ENCODE measurements at regions not wholly inside any gene's neighbourhood (a gene's known extent, or its start where the extent isn't known, plus 50 kb on each side); places are given as distances from the start of the nearest gene placed in this dataset.
"Not testable (repeated sequence)": the region's sequence is repeated elsewhere in the genome, so short reads cannot be mapped to it uniquely, and the experiment has no call there.

- H3K4me2 ChIP-seq (ENCODE audit: extremely low read depth, insufficient read depth, low read length): not testable (repeated sequence)
These were observed 64.5 kb upstream of the HTR1E start for GRCh38 chr6:86872810-86873209.

GRCh38 chr6:86871681-86872080 lies 65.6 kb upstream of the HTR1E start:
- H2AFZ ChIP-seq (ENCODE audit: low read length): no peak overlapping the region
- H3K27ac ChIP-seq (ENCODE audit: insufficient read depth, low read length): no peak overlapping the region
- no peak overlapping the region for H3K4me3 ChIP-seq (replicated peaks in 1 of 4; ENCODE audit: control extremely low read depth in 1 of 4, insufficient read depth in 1 of 4, low read depth in 3 of 4, low read length in 4 of 4)
- H4K20me1 ChIP-seq (ENCODE audit: control insufficient read depth, extremely low read depth, insufficient read depth, low read length): no peaks in the 10 kb centered on the region
- no peak overlapping the region for H3K4me2 ChIP-seq (ENCODE audit: extremely low read depth, insufficient read depth, low read length)
- no peak overlapping the region for H3K9ac ChIP-seq (ENCODE audit: insufficient read depth, low read length)
- H3K79me2 ChIP-seq (ENCODE audit: control insufficient read depth, insufficient read depth, low read length): no peaks in the 10 kb centered on the region
- DNase-seq (ENCODE audit: low read depth in 2 of 2): no peak
- no peaks in the 10 kb centered on the region for H3K9me3 ChIP-seq (ENCODE audit: control insufficient read depth, insufficient read depth, low read depth, low read length)
- no peaks in the 10 kb centered on the region for H3K27me3 ChIP-seq (ENCODE audit: control insufficient read depth, insufficient read depth, low read length)
- no peaks in the 10 kb centered on the region for H3K36me3 ChIP-seq (ENCODE audit: control insufficient read depth, insufficient read depth, low read length)
- H3K4me1 ChIP-seq (ENCODE audit: control insufficient read depth, extremely low read depth, insufficient read depth, low read length): no peaks in the 10 kb centered on the region
- no peak for TF ChIP-seq CTCF (conservative IDR thresholded peaks at IDR 0.05 in 1 of 2, IDR thresholded peaks at IDR 0.05 in 1 of 2; ENCODE audit: low read depth in 1 of 2, low read length in 2 of 2)
- TF ChIP-seq EZH2 (IDR thresholded peaks at IDR 0.05; ENCODE audit: low read length, missing control alignments): no peak

More at GRCh38 chr6:86872810-86873209, 64.5 kb upstream of the HTR1E start:
- not testable (repeated sequence) for H2AFZ ChIP-seq (ENCODE audit: low read length); H4K20me1 ChIP-seq (ENCODE audit: control insufficient read depth, extremely low read depth, insufficient read depth, low read length); DNase-seq (ENCODE audit: low read depth in 2 of 2); H3K36me3 ChIP-seq (ENCODE audit: control insufficient read depth, insufficient read depth, low read length); H3K4me1 ChIP-seq (ENCODE audit: control insufficient read depth, extremely low read depth, insufficient read depth, low read length); H3K4me3 ChIP-seq (replicated peaks in 1 of 4; ENCODE audit: control extremely low read depth in 1 of 4, insufficient read depth in 1 of 4, low read depth in 3 of 4, low read length in 4 of 4); H3K27me3 ChIP-seq (ENCODE audit: control insufficient read depth, insufficient read depth, low read length); H3K79me2 ChIP-seq (ENCODE audit: control insufficient read depth, insufficient read depth, low read length); H3K27ac ChIP-seq (ENCODE audit: insufficient read depth, low read length); H3K9ac ChIP-seq (ENCODE audit: insufficient read depth, low read length); H3K9me3 ChIP-seq (ENCODE audit: control insufficient read depth, insufficient read depth, low read depth, low read length)

GRCh38 chr6:86869500-86869899 lies 67.8 kb upstream of the HTR1E start:
- Histone ChIP-seq H3K4me3 (replicated peaks in 1 of 4; ENCODE audit: control extremely low read depth in 1 of 4, insufficient read depth in 1 of 4, low read depth in 3 of 4, low read length in 4 of 4) (no peak overlapping the region), H2AFZ (ENCODE audit: low read length) (no peak overlapping the region), H3K27ac (ENCODE audit: insufficient read depth, low read length) (no peak overlapping the region), H3K9me3 (ENCODE audit: control insufficient read depth, insufficient read depth, low read depth, low read length) (no peaks in the 10 kb centered on the region), H3K27me3 (ENCODE audit: control insufficient read depth, insufficient read depth, low read length) (no peaks in the 10 kb centered on the region), H3K79me2 (ENCODE audit: control insufficient read depth, insufficient read depth, low read length) (no peaks in the 10 kb centered on the region), H3K9ac (ENCODE audit: insufficient read depth, low read length) (no peak overlapping the region), H3K4me2 (ENCODE audit: extremely low read depth, insufficient read depth, low read length) (no peak overlapping the region), H3K36me3 (ENCODE audit: control insufficient read depth, insufficient read depth, low read length) (no peaks in the 10 kb centered on the region), H4K20me1 (ENCODE audit: control insufficient read depth, extremely low read depth, insufficient read depth, low read length) (no peaks in the 10 kb centered on the region), H3K4me1 (ENCODE audit: control insufficient read depth, extremely low read depth, insufficient read depth, low read length) (no peaks in the 10 kb centered on the region)
- TF ChIP-seq EZH2 (IDR thresholded peaks at IDR 0.05; ENCODE audit: low read length, missing control alignments) (no peak), CTCF (conservative IDR thresholded peaks at IDR 0.05 in 1 of 2, IDR thresholded peaks at IDR 0.05 in 1 of 2; ENCODE audit: low read depth in 1 of 2, low read length in 2 of 2) (no peak)
- DNase-seq (ENCODE audit: low read depth in 2 of 2): no peak

All from fibroblast of lung (primary cell).